Activated T-cell treated with anti-CD3 and anti-CD28 coated beads, Interleukin-2, amount 50 U/mL, for 48 hours (primary cell): ENCODE measurements at regions not wholly inside any gene's neighbourhood (a gene's known extent, or its start where the extent isn't known, plus 50 kb on each side); places are given as distances from the start of the nearest gene placed in this dataset.

ENCODE experiments used
- DNase-seq, 2 experiments: peaks; one replicate each; pipeline ENCODE4 v3.0.0-alpha.2; 2020

DNA sequence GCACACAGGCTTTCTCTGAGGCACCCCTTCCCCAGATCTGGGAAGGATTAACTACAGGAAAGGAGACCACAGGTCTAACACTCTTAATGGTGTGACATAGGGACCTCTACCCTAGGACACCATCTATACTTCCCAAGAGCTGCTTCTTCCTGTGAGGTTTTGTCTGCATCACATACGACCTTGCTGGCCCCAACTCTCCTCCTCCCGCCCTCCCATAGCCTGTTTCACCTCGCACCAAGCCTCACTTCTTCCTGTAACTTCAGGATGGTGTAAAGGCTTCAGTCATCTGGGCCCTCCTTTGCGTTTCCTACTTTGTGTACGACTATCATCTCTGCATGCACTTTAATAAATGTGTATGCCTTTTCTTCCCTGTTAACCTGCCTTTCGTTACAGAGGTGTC lies 274.3 kb downstream of the KLF6 start:
- no peak for DNase-seq

DNA sequence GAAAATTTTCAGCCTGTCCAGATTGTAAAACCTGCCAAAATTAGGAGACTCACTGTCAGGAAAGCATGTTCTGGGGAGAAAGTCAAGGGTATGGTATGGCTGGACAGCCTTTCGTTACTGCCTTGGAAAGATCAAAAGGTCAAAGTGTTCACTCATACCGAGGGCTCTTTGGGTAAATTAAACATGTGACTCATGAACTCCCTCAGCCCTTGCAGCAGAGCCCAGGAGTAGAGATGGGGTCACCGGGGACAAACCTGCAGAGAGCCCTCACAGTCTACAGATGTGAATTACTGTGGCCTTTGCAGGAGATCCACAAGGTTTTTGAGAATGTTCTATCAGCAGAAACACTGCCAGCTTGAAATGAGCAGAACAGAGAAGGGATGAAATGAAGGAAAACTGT lies 275.7 kb downstream of the KLF6 start:
- no peak for DNase-seq

DNA sequence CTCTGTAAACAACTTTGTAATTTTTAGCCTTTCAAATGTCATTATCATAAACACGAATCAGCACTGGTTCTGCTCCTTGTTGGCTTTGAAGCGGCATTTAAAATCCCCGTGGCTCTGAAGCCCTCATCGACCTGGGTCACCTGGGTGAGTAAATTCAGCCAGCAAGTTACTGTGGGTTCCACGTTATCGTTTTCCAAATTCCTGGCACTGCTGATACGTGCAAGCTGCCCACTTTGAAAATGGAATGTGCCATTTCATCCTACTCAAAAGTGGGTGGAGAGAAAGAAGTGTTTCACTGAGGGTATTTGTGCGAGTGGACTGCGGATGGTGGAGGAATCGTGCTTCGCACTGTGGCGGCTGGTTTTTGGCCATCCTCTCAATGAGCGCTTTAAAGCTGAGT lies 281.7 kb downstream of the KLF6 start:
- DNase-seq, result no peak

DNA sequence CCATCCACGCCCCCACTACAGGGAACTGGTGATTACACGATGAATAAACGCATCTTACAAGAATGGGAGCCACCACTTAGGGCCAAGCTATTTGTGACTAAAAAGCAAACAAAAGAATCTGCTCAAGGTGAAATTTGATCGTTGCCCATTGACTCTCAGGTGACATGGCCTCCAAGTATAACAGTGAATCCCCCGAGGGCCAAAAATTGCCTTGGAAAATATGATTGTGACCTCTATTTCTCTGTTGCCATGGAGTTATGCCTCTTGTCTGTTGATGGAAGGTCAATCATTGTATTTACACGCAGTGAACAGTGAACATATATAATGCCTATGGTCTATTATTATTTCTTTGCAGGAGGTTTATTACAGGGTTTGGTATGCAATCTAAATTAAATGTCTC lies 282.3 kb downstream of the KLF6 start:
- DNase-seq, result no peak

DNA sequence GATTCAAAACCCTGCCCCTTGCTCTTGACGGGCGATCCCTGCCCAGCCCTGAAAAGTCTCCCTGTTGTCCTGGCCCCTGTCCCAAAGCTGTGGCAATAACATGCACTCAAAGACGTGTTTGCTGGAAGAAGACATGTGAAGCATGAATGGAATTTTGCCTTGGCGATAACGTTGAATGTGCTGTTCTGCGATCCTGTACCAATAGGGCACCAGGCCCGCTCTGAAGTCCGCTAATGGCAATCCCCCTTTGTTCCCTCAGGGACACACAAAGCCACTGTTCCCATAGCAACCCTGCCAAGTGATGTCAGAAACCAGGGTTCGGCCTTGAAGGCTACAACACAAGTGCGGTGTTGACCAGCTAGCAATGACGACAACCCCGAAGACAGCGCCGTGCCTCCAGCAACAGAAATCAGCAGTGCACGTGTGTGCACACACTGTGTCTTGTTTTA lies 284.6 kb downstream of the KLF6 start:
- DNase-seq, result no peak

DNA sequence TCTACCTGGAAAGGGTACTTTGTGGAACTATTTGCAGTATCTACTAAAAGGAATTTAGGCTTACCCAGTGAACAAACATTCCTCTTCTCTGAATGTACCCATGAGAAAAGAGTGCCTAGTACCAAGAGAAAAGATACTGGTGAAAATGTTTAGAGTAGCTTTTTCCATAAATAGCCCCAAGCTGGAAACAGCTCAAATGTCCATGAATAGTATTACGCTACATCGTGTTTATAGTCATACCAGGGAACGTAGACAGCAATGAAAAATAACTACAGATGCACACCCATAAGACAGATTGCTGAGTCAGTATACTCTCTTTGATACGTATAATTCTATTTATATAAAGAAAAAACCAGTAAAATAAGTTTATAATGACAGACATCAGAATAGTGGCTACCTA lies 285.9 kb downstream of the KLF6 start:
- DNase-seq, result no peak

DNA sequence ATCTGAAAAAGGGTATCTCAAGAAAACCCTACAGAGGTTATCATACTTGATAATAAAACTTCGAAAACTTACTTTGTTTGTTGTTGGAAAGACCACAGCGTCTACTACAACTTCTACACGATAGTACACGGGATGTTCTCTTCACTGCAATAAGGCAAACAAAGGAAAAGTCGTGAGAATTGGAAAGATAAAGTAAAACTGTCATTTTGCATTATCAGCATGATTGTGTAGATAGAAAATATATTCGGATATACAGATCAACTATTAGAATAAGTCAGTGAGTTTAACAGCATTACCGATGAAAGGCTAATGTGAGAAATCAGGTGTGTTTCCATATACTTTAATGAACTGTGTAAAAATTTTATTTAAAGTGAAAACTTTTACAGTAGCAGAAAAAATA lies 287.4 kb downstream of the KLF6 start:
- no peak for DNase-seq

DNA sequence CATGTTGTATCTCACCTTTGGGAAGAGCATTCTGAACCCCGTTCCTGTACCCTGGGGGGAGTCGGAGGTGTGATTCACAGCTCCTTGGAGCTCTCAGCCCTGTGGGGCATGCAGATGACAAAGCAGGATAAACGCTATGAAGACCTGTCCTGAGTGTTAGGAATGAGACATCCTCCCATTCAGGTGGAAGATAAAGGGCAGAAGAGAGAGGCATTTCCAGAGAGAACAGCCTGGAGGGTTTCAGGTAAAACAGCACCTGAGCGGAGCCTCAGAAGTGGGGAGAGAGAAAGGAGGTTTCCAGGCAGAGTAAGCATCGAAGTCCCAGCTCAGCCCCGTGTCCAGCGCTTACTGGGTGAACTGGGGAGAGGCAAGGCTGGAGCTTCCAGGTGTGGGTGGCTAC lies 288.9 kb downstream of the KLF6 start:
- DNase-seq, result no peak

DNA sequence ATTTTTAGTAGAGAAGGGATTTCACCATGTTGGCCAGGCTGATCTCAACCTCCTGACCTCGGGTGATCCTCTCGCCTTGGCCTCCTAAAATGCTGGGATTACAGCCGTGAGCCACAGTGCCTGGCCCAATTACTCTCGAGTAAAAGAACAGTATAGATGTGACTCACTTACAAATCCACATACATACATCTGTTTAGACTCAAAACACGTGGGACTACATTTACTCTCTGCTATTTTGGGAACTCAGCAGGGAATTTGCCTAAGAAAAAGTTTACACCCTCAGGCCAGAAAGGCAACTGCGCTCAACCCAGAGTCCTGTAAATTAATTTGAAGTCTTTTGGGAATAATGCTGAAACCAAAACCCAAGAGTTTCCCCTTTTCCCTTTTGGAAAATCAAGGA lies 289.7 kb downstream of the KLF6 start:
- no peak for DNase-seq

DNA sequence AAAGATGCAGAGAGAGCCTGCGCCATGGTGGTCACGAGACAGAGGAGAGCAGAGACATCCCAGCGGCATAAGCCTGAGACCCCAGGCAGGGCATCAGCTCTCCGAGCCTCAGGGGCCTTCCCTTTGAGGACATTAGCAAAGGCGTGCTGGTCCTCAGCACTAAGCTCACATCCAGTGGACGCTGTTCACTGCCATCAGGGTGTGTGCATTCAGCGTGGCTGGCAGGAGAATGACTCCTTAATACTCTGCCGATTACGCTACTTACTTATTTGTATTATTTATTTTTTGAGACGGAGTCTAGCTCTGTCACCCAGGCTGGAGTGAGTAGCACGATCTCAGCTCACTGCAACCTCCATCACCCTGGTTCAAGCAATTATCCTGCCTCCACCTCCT lies 290.2 kb downstream of the KLF6 start:
- DNase-seq, result no peak

DNA sequence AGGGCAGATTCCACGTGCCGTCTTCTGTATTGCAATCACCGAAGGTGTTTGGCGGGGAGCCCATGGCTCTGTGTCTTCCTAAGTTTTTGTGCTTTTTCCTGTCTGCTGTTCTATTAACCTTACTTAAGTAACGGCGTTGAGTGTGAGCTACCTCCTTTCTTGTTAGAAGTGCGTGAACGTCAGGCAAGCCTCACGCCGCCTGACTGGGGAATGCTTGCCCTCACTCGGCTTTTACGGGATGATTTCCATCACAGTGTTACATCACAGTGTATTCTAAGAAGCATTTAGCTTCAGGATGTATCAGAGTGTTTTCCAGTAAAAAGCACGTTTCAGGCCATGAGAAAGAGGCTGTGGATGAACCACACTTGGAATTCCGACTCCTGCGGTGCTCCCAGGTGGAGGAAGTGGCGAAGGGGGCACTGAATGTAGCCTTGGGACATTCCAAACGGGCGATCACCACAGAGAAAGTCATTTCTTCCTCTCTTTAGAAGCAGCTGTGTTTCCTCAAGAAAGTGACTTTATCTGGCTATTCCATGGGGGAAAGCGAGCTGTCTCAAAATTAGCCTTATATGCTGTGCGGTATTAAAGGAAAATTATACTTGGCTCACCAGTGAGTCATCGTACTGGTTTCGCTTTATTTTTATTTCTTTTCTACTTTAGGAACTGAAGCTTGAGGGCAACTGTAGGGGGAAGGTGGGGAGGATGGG lies 290.7 kb downstream of the KLF6 start:
- no peak for DNase-seq

DNA sequence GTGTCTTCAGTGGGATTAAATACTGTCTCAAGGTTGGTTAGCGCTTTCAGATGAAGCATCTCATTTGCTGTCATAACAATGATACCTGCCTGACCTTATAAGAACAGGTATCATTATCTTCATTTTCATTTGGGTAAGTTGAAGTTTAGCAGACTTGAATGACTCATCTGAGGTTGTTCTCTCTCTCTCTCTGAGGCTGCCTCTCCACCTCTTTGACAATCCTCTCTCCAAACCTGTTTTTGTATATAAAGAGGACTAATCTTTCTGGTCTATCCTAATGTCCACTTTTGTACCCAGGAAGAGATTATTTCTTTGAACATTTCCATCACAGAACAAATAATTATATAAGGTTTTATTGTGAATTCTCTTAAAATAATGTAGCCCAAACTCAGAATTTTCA lies 291.4 kb downstream of the KLF6 start:
- DNase-seq, result no peak

DNA sequence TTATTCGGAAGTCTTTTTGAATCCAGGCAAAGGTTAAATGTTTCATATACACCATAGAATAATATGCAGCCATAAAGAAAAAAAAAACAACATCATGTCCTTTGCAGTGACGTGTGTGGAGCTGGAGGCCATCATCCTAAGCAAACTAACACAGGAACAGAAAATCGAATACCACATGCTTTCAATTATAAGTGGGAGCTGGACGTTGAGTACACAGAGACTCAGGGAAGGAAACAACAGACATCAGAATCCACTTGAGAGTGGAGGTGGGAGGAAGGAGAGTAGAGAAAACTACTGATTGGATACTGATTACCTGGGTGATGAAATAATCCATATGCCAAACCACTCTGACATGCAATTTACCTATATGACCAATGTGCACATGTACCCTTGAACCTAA lies 293.4 kb downstream of the KLF6 start:
- DNase-seq, result no peak

DNA sequence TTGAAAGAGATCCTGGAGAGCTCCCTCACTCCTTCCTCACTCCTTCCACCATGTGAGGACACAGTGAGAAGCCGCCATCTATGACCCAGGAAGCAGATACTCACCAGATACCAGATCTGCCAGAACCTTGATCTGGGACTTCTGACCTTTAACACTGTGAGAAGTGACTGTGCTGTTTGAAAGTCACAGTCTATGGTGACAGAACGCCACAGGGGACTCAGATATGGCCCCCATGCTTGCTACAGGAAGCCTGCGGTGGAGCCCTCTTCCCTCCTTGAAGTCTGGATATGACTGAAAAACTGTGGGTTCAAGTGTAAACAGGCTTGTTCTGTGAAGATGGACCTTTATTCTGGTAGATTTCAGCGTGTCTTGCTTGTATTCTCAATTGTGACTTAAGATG lies 297.8 kb downstream of the KLF6 start:
- no peak for DNase-seq

DNA sequence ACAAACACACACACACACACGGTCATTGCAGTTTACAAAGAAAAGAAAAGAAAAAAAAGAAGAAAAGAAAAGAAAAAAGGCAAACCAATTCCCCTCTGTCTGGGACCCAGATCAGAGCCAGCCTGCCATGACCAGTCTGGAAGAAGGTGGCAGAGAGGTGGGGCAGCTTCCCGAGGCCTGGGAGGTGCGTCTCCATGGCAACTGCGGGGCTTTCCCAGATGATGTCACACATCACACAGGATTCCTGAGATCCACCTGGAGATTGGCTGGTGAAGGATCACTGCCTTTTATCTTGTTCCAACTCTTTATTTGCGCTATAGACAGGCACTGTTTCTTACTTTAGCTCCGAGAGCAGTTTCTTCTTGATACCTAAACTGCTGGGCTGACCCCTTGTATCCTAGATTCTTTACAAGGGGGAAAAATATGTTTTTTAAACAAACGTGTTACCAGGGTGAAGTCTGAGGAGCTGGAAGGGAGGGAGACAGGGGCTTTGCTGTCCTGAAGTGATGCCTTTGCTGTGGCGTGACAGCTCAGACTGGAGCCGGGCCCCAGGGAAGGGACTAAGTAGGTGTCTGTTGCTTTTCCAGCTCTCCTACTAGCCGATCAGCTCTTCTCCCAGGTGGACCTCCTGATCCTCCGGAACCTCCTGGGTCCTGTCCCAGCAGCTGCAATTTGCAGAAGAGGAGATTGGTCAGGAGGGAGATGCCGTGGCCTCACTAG lies 298.5 kb downstream of the KLF6 start:
- DNase-seq, result no peak

DNA sequence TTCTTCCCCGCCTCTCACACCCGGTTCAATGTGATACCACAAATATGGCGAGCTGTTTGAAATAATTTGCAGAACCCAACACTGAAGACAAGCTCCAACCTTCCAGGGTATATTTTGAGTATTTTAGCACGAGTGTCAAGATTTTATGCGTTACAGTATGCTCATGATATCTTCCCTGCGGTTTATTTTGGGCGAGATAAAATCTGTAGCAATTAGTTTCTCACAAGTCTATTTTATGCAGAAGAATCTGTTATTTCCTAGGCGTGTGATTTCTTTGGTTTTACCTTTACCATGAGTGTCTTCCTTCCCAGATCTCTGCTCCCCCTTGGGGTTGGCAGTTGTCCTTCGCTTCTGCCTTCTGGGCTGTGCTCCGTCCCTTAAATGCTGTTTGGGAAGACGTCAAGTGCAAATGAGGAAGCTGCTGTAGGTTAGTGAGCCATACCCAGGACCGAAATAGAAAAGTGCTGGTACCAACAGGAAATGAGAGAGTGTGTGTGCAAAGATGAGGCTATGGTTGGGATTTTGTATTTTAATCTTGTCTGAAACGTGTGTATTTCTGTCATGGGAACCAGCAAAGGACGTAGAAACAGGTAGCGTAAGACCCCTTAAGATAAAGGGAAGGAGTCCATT lies 299.8 kb downstream of the KLF6 start:
- no peak for DNase-seq

DNA sequence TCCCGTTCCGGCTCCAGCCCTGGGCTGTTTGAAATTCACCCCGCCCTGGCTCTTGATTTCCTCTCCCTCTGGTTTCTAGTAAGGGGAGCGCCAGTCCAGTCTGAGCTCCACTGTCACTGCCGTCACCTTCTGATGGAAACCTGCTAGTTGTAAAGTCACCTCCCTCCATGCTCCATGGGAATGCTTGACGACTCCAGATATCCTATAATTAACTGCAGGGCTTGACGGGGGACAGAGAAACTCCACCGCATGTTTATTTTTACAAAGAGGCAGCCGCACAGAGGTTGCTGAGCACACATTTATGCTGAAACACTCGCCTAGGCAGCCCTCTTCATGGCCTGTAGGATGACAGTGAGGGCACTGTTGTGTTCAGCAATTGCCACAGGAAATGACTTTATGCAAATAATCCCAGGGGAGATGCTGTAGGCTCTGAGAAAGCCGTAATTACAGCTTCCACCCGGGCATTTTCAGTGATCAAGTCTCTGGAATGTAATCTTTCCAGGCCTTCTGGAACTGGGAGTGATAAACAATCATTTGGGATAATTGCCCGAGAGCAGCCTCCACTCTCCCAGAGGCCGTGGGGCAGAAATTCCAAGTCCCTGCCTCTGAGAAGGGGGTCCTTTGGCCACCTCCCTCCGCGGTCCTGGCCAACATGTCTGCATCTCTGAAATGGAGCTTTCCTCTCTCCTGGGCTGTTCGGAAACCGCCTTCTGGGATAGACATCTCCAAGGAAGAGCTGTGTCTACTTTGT lies 300.5 kb downstream of the KLF6 start:
- DNase-seq, result no peak

DNA sequence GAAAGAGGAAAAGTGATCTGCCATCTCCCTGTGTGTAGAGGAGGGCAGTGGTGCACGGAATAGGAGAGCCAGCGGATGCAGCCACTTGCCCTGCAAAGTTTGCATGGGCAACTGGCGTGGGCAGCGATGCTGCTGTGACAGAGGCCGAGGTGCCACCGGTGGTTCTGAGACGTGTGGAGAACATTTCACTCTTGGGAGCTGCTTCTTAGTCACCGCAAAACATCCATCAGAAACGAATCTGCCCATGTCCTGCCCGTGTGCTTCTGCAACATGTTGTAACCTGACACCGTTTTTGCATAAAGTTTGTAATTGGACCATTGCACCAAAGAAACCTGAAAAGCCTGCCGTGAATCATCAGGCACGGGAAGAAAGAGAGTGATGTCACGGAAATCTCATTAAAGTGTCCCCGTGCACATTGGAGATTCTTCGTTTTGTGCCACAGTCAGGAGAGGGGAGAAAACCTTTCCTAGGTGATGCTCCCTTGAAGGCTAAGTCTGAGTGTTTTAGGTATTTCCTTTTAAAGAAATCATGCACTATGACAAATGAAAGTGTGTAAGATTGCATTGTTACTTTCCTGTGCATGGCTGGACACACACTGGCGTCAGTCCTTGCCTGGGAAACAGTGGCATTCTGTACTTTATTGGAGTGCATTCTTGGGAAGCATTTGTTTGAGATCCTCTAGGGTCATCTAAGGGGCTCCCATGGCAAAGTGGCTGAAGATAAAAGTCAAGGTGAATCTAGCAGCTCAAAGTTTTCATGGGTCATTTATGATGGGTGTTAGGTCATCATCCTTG lies 302.6 kb downstream of the KLF6 start:
- DNase-seq, result no peak

DNA sequence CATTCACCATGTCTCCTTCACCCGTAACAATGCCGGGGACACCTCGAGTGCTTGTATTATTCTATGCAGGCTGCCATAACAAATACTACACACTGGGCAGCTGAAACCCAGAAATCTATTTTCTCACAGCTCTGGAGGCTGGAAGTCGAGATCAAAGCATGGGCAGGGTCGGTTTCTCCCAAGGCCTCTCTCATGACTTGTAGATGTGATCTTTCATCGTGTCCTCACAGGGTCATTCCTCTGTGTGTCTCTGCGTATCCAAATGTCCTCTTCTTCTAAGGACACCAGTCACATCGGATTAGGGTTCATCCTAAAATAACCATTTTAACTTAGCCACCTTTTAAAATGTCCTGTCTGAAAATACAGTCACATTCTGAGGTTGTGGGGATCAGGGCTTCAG lies 303.5 kb downstream of the KLF6 start:
- DNase-seq, result no peak

DNA sequence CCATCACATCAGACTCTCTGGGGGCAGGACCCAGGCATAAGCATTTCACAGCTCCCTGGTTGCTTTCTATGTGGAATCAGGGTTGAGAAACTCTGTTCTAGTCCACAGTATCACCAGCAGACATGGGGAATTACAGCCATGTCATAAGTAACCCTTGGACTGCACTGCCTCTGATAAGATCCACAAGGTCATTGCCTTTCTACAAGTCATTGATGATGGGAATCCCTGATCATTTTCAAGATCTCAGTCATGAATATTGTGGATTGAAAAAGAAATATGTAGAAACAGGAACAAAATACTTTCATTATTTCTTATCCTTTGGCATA lies 304.1 kb downstream of the KLF6 start:
- DNase-seq, result no peak

DNA sequence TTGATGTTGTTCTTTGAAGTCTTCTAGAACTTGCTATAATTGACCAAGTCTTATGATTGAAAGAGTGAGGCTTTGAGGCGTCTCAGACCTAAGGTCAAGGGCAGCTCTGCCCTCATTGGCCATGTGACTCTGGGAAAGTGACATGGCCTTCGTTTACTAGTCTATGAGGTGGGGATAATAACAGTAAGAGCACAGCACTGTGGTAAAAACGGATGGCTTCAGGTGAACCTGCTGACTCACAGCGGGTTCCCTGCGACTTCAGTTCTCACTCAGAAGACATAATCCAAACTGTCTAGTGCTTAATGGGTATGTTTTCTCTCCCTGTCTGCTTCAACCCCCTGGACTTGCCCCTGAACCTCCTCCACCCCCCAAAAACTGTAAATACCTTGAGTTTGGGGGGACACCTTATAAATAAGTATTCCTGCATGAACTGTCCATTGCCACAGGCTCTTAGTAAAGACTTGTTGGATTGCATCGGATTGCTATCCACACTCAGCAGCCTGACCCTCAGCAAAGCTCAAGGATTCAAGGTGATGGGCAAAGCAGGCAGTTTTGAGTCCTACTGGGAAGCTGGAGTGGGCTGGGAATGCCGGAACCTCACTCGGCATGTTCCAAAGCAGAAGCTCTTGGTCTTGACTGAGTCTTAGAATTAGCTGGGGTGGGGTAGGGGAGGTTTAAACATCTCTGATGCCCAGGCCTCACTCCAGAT lies 304.6 kb downstream of the KLF6 start:
- peak in 1 of 2 experiments; percentile 30 for DNase-seq

DNA sequence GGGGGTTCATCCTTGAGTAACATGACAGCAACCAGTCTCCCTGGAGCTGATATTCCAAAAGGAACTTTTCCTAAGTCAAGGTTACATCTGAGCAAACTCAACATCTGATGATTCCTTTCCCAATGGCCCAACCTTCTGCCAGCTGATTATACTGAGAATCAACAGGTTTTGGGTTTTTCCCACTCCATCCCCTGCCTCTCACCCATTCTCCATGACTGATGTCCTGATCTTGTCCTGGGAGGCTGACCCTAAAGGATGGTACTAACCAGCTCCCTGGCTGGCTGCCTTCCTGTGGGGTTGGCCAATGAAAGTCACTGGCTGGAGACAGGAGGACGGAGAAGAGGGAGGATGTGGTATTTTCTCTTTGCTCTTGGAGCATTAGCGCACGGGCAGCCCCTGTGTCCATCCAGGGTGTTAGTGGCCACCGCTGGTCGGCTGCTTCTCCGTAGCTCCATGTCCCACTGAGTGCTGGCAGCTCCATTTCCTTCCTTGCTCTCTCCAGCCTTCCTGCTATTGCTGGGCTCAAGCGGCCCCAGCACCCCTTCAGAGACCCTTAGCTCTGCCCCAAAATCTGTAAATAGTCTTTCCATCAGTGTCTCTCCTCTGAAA lies 306.2 kb upstream of the PITRM1 start:
- DNase-seq, result no peak
